Epidermal melanocyte (primary cell): ENCODE measurements at regions not wholly inside any gene's neighbourhood (a gene's known extent, or its start where the extent isn't known, plus 50 kb on each side); places are given as distances from the start of the nearest gene placed in this dataset.

ENCODE experiments used
- DNase-seq: peaks from one replicate; pipeline ENCODE4 v3.0.0; 2011; ENCODE audit warnings: low spot score; ENCODE audit not compliant: insufficient read length

DNA sequence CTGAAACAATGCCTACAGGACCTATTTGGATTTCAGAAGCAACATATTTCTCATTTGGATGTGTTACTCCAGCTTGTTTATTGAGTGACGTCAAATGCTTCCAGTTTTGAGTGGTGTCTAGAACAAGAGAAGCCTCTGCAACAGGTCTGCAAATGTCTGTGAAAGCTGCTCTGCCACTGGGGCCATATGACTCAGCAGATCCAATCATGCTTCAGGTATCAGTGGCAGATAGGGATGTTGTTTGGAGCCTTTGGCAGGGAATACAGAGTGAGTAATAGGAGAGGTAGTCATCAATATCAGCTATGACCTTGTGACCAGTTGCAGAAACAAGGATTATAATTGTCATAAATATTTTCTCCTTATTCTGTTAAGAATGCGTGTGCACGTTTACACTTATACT lies 141.1 kb upstream of the ZXDA start:
- no peak for DNase-seq

- DNase-seq = no peak
These were observed 133.9 kb upstream of the ZXDA start for GRCh38 chrX:58044130-58044529.

DNA sequence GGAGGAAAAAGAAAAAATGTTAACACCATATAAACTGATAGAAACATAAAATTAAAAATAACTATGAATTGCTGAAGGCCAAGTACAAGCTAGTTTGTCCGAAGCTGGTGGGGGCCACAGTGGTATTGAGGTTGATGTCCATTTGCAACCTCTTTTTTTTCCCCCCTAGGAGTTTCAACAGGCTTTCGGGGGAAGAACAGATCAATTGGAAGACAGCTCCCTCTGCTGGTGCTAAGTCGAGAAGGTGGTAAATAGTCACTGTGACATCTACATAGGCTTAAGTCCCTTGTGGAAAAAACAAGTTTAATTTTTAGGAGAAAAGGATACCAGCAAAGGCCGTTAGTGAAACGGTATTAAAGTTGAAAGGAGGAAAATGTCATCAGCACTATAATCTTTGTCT lies 115.7 kb upstream of the ZXDA start:
- DNase-seq = peak; percentile 11

- no peak for DNase-seq
These were observed 75.7 kb upstream of the ZXDA start for GRCh38 chrX:57985951-57986350.

DNA sequence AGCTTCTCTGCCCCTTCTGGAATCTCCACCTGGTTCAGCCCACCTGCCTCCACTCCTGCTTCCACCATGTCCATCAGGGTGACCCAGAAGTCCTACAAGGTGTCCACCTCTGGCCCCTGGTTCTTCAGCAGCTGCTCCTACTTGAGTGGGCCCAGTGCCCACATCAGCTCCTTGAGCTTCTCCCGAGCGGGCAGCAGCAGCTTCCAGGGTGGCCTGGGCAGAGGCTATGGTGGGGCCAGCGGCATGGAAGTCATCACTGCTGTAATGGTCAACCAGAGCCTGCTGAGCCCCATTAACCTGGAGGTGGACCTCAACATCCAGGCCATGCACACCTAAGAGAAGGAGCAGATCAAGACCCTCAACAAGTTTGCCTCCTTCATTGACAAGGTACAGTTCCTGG lies 74.4 kb upstream of the ZXDA start:
- DNase-seq = no peak

DNA sequence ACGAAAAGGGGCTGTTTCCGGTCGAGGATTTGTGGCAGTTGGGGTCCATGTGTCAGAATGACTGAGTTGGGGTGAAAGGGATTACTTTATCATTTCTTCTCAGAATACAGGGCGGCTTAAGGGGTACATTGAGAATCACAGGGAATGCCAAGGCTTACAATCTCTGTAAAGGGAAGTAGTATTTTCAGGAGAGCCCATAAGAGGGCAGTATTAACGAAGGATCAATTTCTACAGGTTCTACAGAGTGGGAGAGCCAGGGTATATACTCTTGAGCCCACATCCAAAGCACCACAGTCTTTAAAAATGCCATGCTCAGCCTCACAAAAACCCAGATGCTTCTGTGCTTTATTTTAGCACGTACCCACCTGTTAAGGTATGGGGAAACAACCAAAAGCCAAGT lies 67.7 kb upstream of the ZXDA start:
- DNase-seq = no peak

GRCh38 chrX:57964975-57965374 lies 54.7 kb upstream of the ZXDA start:
- no peak for DNase-seq
